Prostate gland (tissue), 2 donors: ENCODE measurements at regions not wholly inside any gene's neighbourhood (a gene's known extent, or its start where the extent isn't known, plus 50 kb on each side); places are given as distances from the start of the nearest gene placed in this dataset.

Experiments used
- DNase-seq: peaks from one replicate; pipeline ENCODE4 v3.0.0-alpha.2; 2019; ENCODE audit warnings: low spot score
- H3K27ac ChIP-seq, 2 donors: fragments of 200-600 bp; sonication (generic); 2 replicates each; pipeline ENCODE4 v1.5.1; 2017 to 2019
- H3K27me3 ChIP-seq: fragments of 200-600 bp; sonication (generic); replicated peaks from 2 replicates; pipeline ENCODE4 v1.5.1; 2019; ENCODE audit not compliant: insufficient read depth
- H3K36me3 ChIP-seq, 2 donors: fragments of 200-600 bp; sonication (generic); 1 replicate in 1 of 2; 2 replicates in 1 of 2; pipeline versions ENCODE4 v1.5.1 to v1.8.1; 2017 to 2019
- H3K4me1 ChIP-seq: fragments of 200-600 bp; sonication (generic); replicated peaks from 2 replicates; pipeline ENCODE4 v1.5.1; 2019
- H3K4me3 ChIP-seq, 2 donors: fragments of 200-600 bp; sonication (generic); 2 replicates each; pipeline ENCODE4 v1.5.1; 2017 to 2019
- H3K9me3 ChIP-seq: fragments of 200-600 bp; sonication (generic); 2 replicates; pipeline ENCODE4 v1.5.1; 2017
- POLR2A ChIP-seq: fragments of 450-650 bp; IDR thresholded peaks from one replicate; pipeline ENCODE4 v1.6.1; 2016; ENCODE audit warnings: antibody characterized with exemption, mild to moderate bottlenecking
- POLR2AphosphoS5 ChIP-seq: sonication (generic); formaldehyde crosslinking; IDR thresholded peaks from one replicate; pipeline ENCODE4 v1.6.1; 2017; ENCODE audit warnings: antibody characterized with exemption
- WGBS: methylation state at CpG from one replicate; pipeline ENCODE4 v1.1.5; 2018; 5-methylcytosine and 5-hydroxymethylcytosine counted together
- intact Hi-C: fragments of 100-400 bp; cut with DNase I; formaldehyde crosslinking; loops from one replicate; pipeline ENCODE4 v1.14.2; 2022
- TF ChIP-seq, protein P1 (sequence below), 4 experiments: fragments of 200-600 bp in 2 of 4; fragments of 450-650 bp in 2 of 4; sonication (generic) in 2 of 4; IDR thresholded peaks; 1 replicate in 3 of 4; 2 replicates in 1 of 4; pipeline ENCODE4 v1.5.1; 2016 to 2019; ENCODE audit warnings: antibody characterized with exemption in 4 of 4, mild to moderate bottlenecking in 2 of 4, moderate library complexity in 2 of 4

DNA sequence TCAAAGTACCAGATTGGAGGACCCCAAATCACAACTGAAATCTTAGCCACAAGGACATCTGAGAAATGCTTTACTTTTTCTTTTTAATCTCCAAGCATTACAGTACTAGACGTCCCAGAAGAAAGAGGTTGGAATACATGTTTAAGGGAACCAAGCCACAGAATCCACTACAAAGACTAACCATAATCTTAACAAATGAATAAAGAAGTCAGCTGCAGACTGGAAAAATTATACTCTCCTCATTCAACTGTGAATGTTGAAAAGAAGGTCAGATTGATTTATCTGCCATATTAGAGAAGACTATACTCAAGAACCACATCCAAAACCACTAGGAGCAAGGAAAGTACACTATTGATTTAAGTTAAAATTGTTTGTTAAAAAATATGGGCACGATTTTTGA lies 102.1 kb upstream of the ABCB5 start:
- intact Hi-C loops = no loop called here
- Histone ChIP-seq H3K27me3 (no peaks in the 10 kb centered on the region), H3K4me1 (no peaks in the 10 kb centered on the region), H3K9me3 (no peaks in the 10 kb centered on the region), H3K36me3 (no peaks in the 10 kb centered on the region), H3K4me3 (no peak overlapping the region), H3K27ac (no peak overlapping the region)
- 85% methylated on average over 2 of the region's 2 CpGs for WGBS
- no peak for DNase-seq
- TF ChIP-seq, protein P1, sequence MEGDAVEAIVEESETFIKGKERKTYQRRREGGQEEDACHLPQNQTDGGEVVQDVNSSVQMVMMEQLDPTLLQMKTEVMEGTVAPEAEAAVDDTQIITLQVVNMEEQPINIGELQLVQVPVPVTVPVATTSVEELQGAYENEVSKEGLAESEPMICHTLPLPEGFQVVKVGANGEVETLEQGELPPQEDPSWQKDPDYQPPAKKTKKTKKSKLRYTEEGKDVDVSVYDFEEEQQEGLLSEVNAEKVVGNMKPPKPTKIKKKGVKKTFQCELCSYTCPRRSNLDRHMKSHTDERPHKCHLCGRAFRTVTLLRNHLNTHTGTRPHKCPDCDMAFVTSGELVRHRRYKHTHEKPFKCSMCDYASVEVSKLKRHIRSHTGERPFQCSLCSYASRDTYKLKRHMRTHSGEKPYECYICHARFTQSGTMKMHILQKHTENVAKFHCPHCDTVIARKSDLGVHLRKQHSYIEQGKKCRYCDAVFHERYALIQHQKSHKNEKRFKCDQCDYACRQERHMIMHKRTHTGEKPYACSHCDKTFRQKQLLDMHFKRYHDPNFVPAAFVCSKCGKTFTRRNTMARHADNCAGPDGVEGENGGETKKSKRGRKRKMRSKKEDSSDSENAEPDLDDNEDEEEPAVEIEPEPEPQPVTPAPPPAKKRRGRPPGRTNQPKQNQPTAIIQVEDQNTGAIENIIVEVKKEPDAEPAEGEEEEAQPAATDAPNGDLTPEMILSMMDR (IDR thresholded peaks at IDR 0.05) = no peak
- TF ChIP-seq POLR2A = no peak
- TF ChIP-seq POLR2AphosphoS5 = no peak

DNA sequence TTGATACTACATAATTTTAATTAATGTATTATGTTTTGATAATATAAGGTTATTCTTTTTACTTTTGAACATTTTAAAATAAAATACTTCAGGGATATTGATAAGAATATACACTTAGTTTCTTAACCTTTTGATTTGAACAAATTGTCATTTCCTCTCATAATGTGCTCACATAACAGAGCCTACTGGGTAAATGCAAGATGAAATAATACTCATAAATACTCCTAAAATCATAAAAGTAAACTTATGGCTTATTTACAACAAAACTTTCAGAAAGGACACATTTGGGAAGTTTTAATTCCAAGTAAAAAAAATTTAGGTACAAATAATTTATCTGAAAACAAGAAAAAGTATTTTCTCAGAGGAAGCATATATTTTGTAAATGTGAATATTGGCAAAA lies 101.6 kb upstream of the ABCB5 start:
- DNase-seq = no peak
- H3K27me3 ChIP-seq = no peaks in the 10 kb centered on the region
- H3K4me1 ChIP-seq = no peaks in the 10 kb centered on the region
- TF ChIP-seq, protein P1 (IDR thresholded peaks at IDR 0.05) = no peak
- TF ChIP-seq POLR2AphosphoS5 (no peak), POLR2A (no peak)
- H3K36me3 ChIP-seq = no peaks in the 10 kb centered on the region
- no peak overlapping the region for H3K4me3 ChIP-seq
- no peaks in the 10 kb centered on the region for H3K9me3 ChIP-seq
- no peak overlapping the region for H3K27ac ChIP-seq
- intact Hi-C loops = no loop called here

DNA sequence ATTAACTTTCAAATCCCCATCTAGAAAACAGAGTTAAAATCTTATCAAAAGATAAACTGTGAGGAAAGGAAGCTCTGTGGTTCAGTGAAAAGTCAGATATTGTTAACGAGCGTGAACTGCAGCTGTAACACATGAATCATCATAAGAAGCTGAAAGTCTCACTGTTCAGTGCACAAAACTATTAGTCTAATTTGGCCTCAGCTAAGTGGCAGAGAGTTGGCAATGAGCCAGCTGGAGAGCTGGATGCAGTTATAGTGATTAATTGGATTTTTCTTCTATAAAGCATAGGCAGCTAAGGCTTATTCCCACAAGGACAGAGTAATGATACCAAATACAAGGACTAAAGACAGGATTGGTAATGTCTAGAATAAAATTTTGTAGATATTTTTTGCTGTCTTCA lies 101.1 kb upstream of the ABCB5 start:
- peak; percentile 28 for DNase-seq
- intact Hi-C loops = no loop called here

DNA sequence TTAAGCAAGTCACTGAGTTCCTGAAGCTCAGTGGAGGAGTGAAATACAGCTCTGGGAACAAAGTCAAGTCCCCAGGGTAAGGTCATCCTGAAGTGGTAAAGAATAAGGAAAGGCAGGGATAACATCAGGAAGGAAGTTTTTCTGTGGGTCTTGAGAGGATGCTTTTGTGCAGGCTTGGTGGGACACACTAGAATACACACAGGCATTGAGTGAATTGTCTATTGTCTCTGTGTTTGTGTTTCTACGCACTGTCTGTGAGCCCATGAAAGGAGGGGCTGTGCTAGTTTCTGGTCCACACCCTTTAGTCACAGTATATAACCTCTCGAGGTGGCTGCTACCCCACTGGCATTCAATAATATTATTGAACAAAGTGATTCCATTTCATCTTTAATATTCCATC lies 95.8 kb upstream of the ABCB5 start:
- Histone ChIP-seq H3K27ac (no peak overlapping the region), H3K36me3 (no peaks in the 10 kb centered on the region), H3K27me3 (no peaks in the 10 kb centered on the region), H3K4me3 (no peak overlapping the region), H3K4me1 (no peaks in the 10 kb centered on the region), H3K9me3 (no peaks in the 10 kb centered on the region)
- intact Hi-C loops = no loop called here
- WGBS = 47% methylated on average over 2 of the region's 2 CpGs
- TF ChIP-seq, protein P1 (IDR thresholded peaks at IDR 0.05) = no peak
- TF ChIP-seq POLR2A = no peak
- no peak for TF ChIP-seq POLR2AphosphoS5
- no peak for DNase-seq

More for the DNA sequence above, 101.1 kb upstream of the ABCB5 start:
- H3K9me3 ChIP-seq = no peaks in the 10 kb centered on the region
- H3K4me1 ChIP-seq = no peaks in the 10 kb centered on the region
- H3K4me3 ChIP-seq = no peak overlapping the region
- 5% methylated on average over 2 of the region's 2 CpGs for WGBS
- H3K27ac ChIP-seq = no peak overlapping the region
- no peaks in the 10 kb centered on the region for H3K27me3 ChIP-seq
- no peaks in the 10 kb centered on the region for H3K36me3 ChIP-seq
- TF ChIP-seq POLR2A = no peak
- TF ChIP-seq POLR2AphosphoS5 = no peak

DNA sequence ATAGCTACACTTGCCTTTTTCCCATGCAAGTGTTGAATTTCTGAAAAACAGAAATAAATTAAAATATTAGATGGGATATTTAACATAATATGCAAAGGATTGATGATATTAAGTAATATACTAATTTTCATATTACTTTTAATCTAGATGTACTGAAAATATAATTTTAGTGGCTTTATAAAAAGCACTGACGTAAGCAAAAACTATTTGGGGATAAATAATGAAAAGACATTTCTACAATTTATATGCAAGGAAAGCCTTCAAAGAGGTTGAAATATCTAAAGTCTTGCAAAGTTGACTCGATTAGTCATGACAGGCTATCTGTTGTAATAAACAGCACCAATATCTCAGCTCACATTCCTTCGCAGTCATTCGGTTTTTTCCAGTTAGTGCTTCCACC lies 94.9 kb upstream of the ABCB5 start:
- no peaks in the 10 kb centered on the region for H3K9me3 ChIP-seq
- intact Hi-C loops = no loop called here
- H3K27ac ChIP-seq = no peak overlapping the region
- no peaks in the 10 kb centered on the region for H3K4me1 ChIP-seq
- no peaks in the 10 kb centered on the region for H3K27me3 ChIP-seq
- H3K4me3 ChIP-seq = no peak overlapping the region
- no peak for TF ChIP-seq POLR2AphosphoS5
- TF ChIP-seq POLR2A = no peak
- DNase-seq = no peak
- no peaks in the 10 kb centered on the region for H3K36me3 ChIP-seq
- 96% methylated on average over 4 of the region's 4 CpGs for WGBS

DNA sequence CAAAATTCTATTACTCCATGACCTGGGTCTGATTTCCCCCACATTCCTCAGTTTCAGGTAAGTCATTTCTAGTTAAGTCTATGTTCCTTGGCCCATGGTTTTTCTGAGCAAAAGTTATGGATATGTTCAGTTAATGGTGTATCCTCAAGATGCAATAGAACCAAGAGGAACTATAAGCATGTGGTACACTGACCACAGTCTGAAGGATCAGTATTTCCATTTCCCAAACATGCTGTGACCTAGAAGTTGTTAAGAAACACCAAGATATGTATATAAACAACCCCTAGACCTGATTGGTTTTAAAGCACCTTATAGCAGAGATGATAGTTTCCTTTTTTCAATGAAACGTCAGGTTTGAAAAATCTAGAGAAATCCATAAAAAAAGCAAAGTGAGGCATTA lies 94.2 kb upstream of the ABCB5 start:
- 82% methylated on average over 1 of the region's 1 CpG for WGBS
- no peak overlapping the region for H3K27ac ChIP-seq
- no peaks in the 10 kb centered on the region for H3K9me3 ChIP-seq
- TF ChIP-seq, protein P1 (IDR thresholded peaks at IDR 0.05) = no peak
- TF ChIP-seq POLR2AphosphoS5 = no peak
- TF ChIP-seq POLR2A = no peak
- H3K4me3 ChIP-seq = no peak overlapping the region
- intact Hi-C loops = no loop called here
- H3K27me3 ChIP-seq = no peaks in the 10 kb centered on the region
- no peaks in the 10 kb centered on the region for H3K4me1 ChIP-seq
- no peaks in the 10 kb centered on the region for H3K36me3 ChIP-seq
- DNase-seq = no peak
